GM12878 (cell line): ENCODE measurements at regions not wholly inside any gene's neighbourhood (a gene's known extent, or its start where the extent isn't known, plus 50 kb on each side); places are given as distances from the start of the nearest gene placed in this dataset.

Source experiments
- ATAC-seq: fragments of 200-7000 bp; cut with Tn5 transposase; 3 replicates; pipeline ENCODE4 v1.9.1; 2020; ENCODE audit warnings: mild to moderate bottlenecking, moderate library complexity
- BruUV-seq: library from RNA; stranded (reverse); fragments of 400-500 nt; replicated peaks from 2 replicates; lab custom pipeline; 2021; lab: Mats Ljungman, UMichigan
- CTCF ChIA-PET: fragments of 300-600 bp; sonication (Branson Sonifier 250); formaldehyde crosslinking; extraction: SDS; loops from one replicate; lab custom pipeline; 2021; ENCODE audit warnings: inconsistent platforms; lab: Yijun Ruan, JAX
- POLR2A ChIA-PET: fragments of 350-600 bp; formaldehyde crosslinking; extraction: SDS; loops from one replicate; lab custom pipeline; 2021; ENCODE audit warnings: inconsistent platforms; lab: Charles Lee
- RAD21 ChIA-PET: fragments of 300-600 bp; sonication (Branson Sonifier 250); formaldehyde crosslinking; loops from one replicate; lab custom pipeline; 2023; ENCODE audit warnings: antibody characterized with exemption; ENCODE audit not compliant: unreplicated experiment; lab: Charles Lee
- SMC1A ChIA-PET: fragments of 300-600 bp; sonication (Branson Sonifier 250); formaldehyde crosslinking; loops from one replicate; lab custom pipeline; 2023; ENCODE audit not compliant: unreplicated experiment, uncharacterized antibody; lab: Charles Lee
- DNase-seq: peaks from one replicate; pipeline ENCODE4 v3.0.0-alpha.2; 2011; ENCODE audit warnings: low read depth, low spot score
- FAIRE-seq: peaks from 3 replicates; lab custom pipeline; 2011; peaks lifted over from hg19 to GRCh38; lab: Jason Lieb, UNC
- H2AFZ ChIP-seq: 2 replicates; pipeline ENCODE4 v1.6.0; 2011; ENCODE audit warnings: low read depth, low read length, control low read depth; ENCODE audit not compliant: control insufficient read depth
- H3K27ac ChIP-seq: 2 replicates; pipeline ENCODE4 v1.5.1; 2011; ENCODE audit warnings: control low read depth; ENCODE audit not compliant: control insufficient read depth, insufficient read depth
- H3K27me3 ChIP-seq, 2 experiments: replicated peaks in 1 of 2; 2 replicates each; pipeline versions ENCODE4 v1.6.0 to v1.6.1; 2011; ENCODE audit warnings: low read length in 1 of 2; ENCODE audit not compliant: control insufficient read depth in 2 of 2, insufficient read depth in 2 of 2
- H3K36me3 ChIP-seq, 2 experiments: 2 replicates each; pipeline ENCODE4 v1.5.1; 2011; ENCODE audit warnings: low read length in 1 of 2; ENCODE audit not compliant: control insufficient read depth in 2 of 2, insufficient read depth in 2 of 2
- H3K4me1 ChIP-seq: 2 replicates; pipeline ENCODE4 v1.6.1; 2011; ENCODE audit warnings: mild to moderate bottlenecking, low read length, moderate library complexity, mixed read lengths; ENCODE audit not compliant: control insufficient read depth, insufficient read depth
- H3K4me2 ChIP-seq: 2 replicates; pipeline ENCODE4 v1.6.0; 2011; ENCODE audit warnings: control low read depth; ENCODE audit not compliant: control insufficient read depth, insufficient read depth
- H3K4me3 ChIP-seq: fragments of 200-600 bp; sonication (generic); 2 replicates; pipeline ENCODE4 v1.5.1; 2016
- H3K79me2 ChIP-seq: 2 replicates; pipeline ENCODE4 v1.6.0; 2011; ENCODE audit warnings: low read length; ENCODE audit not compliant: control insufficient read depth, insufficient read depth
- H3K9ac ChIP-seq: 2 replicates; pipeline ENCODE4 v1.8.0; 2011; ENCODE audit warnings: low read length, control low read depth, mixed read lengths; ENCODE audit not compliant: control insufficient read depth, insufficient read depth
- H3K9me3 ChIP-seq: replicated peaks from 3 replicates; pipeline ENCODE4 v1.5.1; 2011; ENCODE audit warnings: mild to moderate bottlenecking, low read length; ENCODE audit not compliant: control insufficient read depth, insufficient read depth
- H4K20me1 ChIP-seq: 2 replicates; pipeline ENCODE4 v1.6.0; 2011; ENCODE audit not compliant: control insufficient read depth, insufficient read depth
- CHD2 ChIP-seq: IDR thresholded peaks from 2 replicates; pipeline ENCODE4 v1.6.1; 2011; ENCODE audit warnings: low read depth, low read length, improper control_type of control experiment, borderline replicate concordance
- FOXM1 ChIP-seq: IDR thresholded peaks from 2 replicates; pipeline ENCODE4 v1.6.1; 2012; ENCODE audit warnings: low read depth, mild to moderate bottlenecking, inconsistent platforms, low read length, moderate library complexity
- MTA2 ChIP-seq: fragments of 450-650 bp; IDR thresholded peaks from 2 replicates; pipeline ENCODE4 v1.6.1; 2016; ENCODE audit warnings: low read depth, mild to moderate bottlenecking, moderate library complexity
- PML ChIP-seq: IDR thresholded peaks from 2 replicates; pipeline ENCODE4 v1.6.1; 2012; ENCODE audit warnings: low read length, inconsistent platforms
- RAD51 ChIP-seq: fragments of 450-650 bp; IDR thresholded peaks from 2 replicates; pipeline ENCODE4 v1.6.1; 2016; ENCODE audit warnings: moderate library complexity, mild to moderate bottlenecking, inconsistent platforms
- RB1 ChIP-seq: fragments of 450-650 bp; formaldehyde crosslinking; IDR thresholded peaks from 2 replicates; pipeline ENCODE4 v1.6.1; 2017; ENCODE audit warnings: mild to moderate bottlenecking, borderline replicate concordance
- RBBP5 ChIP-seq: fragments of 200-600 bp; sonication (generic); conservative IDR thresholded peaks from 2 replicates; pipeline ENCODE4 v1.6.1; 2016
- SP1 ChIP-seq: IDR thresholded peaks from one replicate; pipeline ENCODE4 v1.6.1; 2011; ENCODE audit warnings: low read depth, low read length
- STAT1 ChIP-seq: fragments of 450-650 bp; conservative IDR thresholded peaks from 2 replicates; pipeline ENCODE4 v1.6.1; 2014; ENCODE audit warnings: antibody characterized with exemption, mild to moderate bottlenecking
- TCF3 ChIP-seq: IDR thresholded peaks from 2 replicates; pipeline ENCODE4 v1.6.1; 2012; ENCODE audit warnings: low read depth, mild to moderate bottlenecking, low read length, borderline replicate concordance; ENCODE audit not compliant: insufficient read depth
- YBX1 ChIP-seq: fragments of 450-650 bp; IDR thresholded peaks from 2 replicates; pipeline ENCODE4 v1.6.1; 2016; ENCODE audit warnings: antibody characterized with exemption
- in situ Hi-C: fragments of 300-500 bp; cut with MboI; formaldehyde crosslinking; loops from 9 replicates; pipeline ENCODE4 v1.14.3; 2018; ENCODE audit warnings: mixed read lengths
- intact Hi-C: fragments of 100-400 bp; cut with micrococcal nuclease; formaldehyde crosslinking; loops from one replicate; pipeline ENCODE4 v1.14.2; 2022; ENCODE audit not compliant: unreplicated experiment
- TF ChIP-seq, protein P1 (sequence below): fragments of 450-650 bp; IDR thresholded peaks from 2 replicates; pipeline ENCODE4 v1.6.1; 2017; ENCODE audit warnings: mild to moderate bottlenecking, low read depth, inconsistent platforms; ENCODE audit not compliant: poor library complexity, severe bottlenecking

DNA sequence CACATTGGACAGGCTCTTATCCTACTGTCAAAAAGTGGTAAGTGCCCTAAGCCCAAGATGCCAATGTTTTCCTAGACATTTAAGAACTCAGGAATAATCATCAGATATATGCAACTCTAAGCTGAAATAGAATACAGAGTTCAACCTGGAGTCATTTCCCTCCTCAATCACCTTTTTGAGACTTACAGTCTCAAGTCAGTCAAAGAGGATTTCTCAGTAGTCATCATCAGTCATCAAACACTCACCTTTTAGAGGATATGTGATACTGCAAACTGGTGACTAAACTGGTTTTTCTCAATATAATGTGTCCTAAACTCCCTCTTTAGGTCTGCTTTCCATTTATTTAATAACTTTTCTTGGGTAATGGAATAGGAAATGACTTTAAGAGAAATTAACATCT is 145.3 kb upstream of the ADAMTS5 start:
- H3K79me2 ChIP-seq, result no peaks in the 10 kb centered on the region
- no peaks in the 10 kb centered on the region for H3K9me3 ChIP-seq
- DNase-seq, result no peak
- no peak overlapping the region for H3K27ac ChIP-seq
- ChIA-PET POLR2A (no interaction called here), SMC1A (no interaction called here), CTCF (no interaction called here), RAD21 (no interaction called here)
- no peak overlapping the region for H3K4me3 ChIP-seq
- no peak for ATAC-seq
- intact Hi-C loops, result no loop called here
- no peaks in the 10 kb centered on the region for H3K4me1 ChIP-seq
- H3K36me3 ChIP-seq, result no peaks in the 10 kb centered on the region
- no peak for FAIRE-seq
- in situ Hi-C loops, result no loop called here
- TF ChIP-seq RBBP5, result no peak
- TF ChIP-seq, protein P1, sequence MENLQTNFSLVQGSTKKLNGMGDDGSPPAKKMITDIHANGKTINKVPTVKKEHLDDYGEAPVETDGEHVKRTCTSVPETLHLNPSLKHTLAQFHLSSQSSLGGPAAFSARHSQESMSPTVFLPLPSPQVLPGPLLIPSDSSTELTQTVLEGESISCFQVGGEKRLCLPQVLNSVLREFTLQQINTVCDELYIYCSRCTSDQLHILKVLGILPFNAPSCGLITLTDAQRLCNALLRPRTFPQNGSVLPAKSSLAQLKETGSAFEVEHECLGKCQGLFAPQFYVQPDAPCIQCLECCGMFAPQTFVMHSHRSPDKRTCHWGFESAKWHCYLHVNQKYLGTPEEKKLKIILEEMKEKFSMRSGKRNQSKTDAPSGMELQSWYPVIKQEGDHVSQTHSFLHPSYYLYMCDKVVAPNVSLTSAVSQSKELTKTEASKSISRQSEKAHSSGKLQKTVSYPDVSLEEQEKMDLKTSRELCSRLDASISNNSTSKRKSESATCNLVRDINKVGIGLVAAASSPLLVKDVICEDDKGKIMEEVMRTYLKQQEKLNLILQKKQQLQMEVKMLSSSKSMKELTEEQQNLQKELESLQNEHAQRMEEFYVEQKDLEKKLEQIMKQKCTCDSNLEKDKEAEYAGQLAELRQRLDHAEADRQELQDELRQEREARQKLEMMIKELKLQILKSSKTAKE, result no peak
- TF ChIP-seq RB1, result no peak
- no peak for TF ChIP-seq CHD2
- no peak for TF ChIP-seq SP1
- TF ChIP-seq YBX1, result no peak
- no peak for TF ChIP-seq TCF3
- no peak for TF ChIP-seq PML
- no peak for TF ChIP-seq RAD51
- TF ChIP-seq STAT1, result no peak
- TF ChIP-seq FOXM1, result no peak
- no peak for TF ChIP-seq MTA2
- no peaks in the 10 kb centered on the region for H4K20me1 ChIP-seq
- no peak overlapping the region for H3K9ac ChIP-seq
- BruUV-seq, result no TSS peak
- H3K4me2 ChIP-seq, result no peak overlapping the region
- H2AFZ ChIP-seq, result no peak overlapping the region
- H3K27me3 ChIP-seq, result no peaks in the 10 kb centered on the region
